ENCODE measurements at regions not wholly inside any gene's neighbourhood (a gene's known extent, or its start where the extent isn't known, plus 50 kb on each side); places are given as distances from the start of the nearest gene placed in this dataset.

- Mint-ChIP-seq H3K4me1 (no peaks in the 10 kb centered on the region), H3K9me3 (ENCODE audit: insufficient read depth) (no peaks in the 10 kb centered on the region), H3K4me3 (no peak overlapping the region), H3K27ac (no peak overlapping the region), H3K27me3 (peaks cover 31% of the 10 kb centered on the region)
- ChIA-PET CTCF (no interaction called here), POLR2A (no interaction called here)
- DNase-seq = no peak
- intact Hi-C loops (cut with micrococcal nuclease) = no loop called here
- no peak overlapping the region for H3K4me2 ChIP-seq (replicated peaks; ENCODE audit: low read depth, low read length, poor library complexity, severe bottlenecking)
- H3K4me1 ChIP-seq (ENCODE audit: control insufficient read depth in 2 of 2, insufficient read depth in 2 of 2, low read length in 2 of 2) = no peaks in the 10 kb centered on the region
- no peak overlapping the region for H2AFZ ChIP-seq (ENCODE audit: insufficient read depth, low read depth, low read length, poor library complexity, severe bottlenecking)
- 95% methylated on average over 8 of the region's 8 CpGs for WGBS (ENCODE audit: insufficient coverage)
- H3K9ac ChIP-seq (ENCODE audit: low read length) = no peak overlapping the region
- H3K27ac ChIP-seq (ENCODE audit: low read length in 2 of 2) = no peak overlapping the region
- H3K9me3 ChIP-seq (ENCODE audit: control extremely low read depth in 1 of 3, control insufficient read depth in 2 of 3, insufficient read depth in 1 of 3, low read length in 2 of 3) = peaks cover 0 to 5% (median 0%) of the 10 kb centered on the region in 3 donors
- peaks cover 0 to 2% (median 0%) of the 10 kb centered on the region in 4 experiments for H3K27me3 ChIP-seq (replicated peaks in 1 of 4; ENCODE audit: control extremely low read depth in 1 of 4, control insufficient read depth in 3 of 4, insufficient read depth in 4 of 4, low read length in 3 of 4)
- H3K4me3 ChIP-seq (ENCODE audit: control extremely low read depth in 1 of 5, extremely low read depth in 1 of 5, insufficient read depth in 1 of 5, low read depth in 2 of 5, low read length in 4 of 5) = no peak overlapping the region
- no peak for TF ChIP-seq EZH2 (IDR thresholded peaks at IDR 0.05; ENCODE audit: borderline replicate concordance, insufficient read depth, low read depth, low read length, poor library complexity, severe bottlenecking)
- TF ChIP-seq CTCF (IDR thresholded peaks at IDR 0.05) = no peak
- no peaks in the 10 kb centered on the region for H3K36me3 ChIP-seq (replicated peaks in 1 of 2; ENCODE audit: control extremely low read depth in 1 of 2, control insufficient read depth in 1 of 2, extremely low read depth in 1 of 2, insufficient read depth in 2 of 2, low read length in 1 of 2)
- no peaks in the 10 kb centered on the region for H3K79me2 ChIP-seq (ENCODE audit: control insufficient read depth, insufficient read depth, low read length)
- ATAC-seq (ENCODE audit: low read depth) = no peak
- no peaks in the 10 kb centered on the region for H4K20me1 ChIP-seq (ENCODE audit: control insufficient read depth, insufficient read depth, low read length, poor library complexity, severe bottlenecking)
Measured at GRCh38 chr10:47077941-47078340, 166.7 kb downstream of the PTPN20 start.

GRCh38 chr10:47078393-47079203 is 167.4 kb downstream of the PTPN20 start:
- ATAC-seq (ENCODE audit: low read depth) (no peak), DNase-seq (no peak)
- Histone ChIP-seq H4K20me1 (ENCODE audit: control insufficient read depth, insufficient read depth, low read length, poor library complexity, severe bottlenecking) (no peaks in the 10 kb centered on the region), H3K79me2 (ENCODE audit: control insufficient read depth, insufficient read depth, low read length) (no peaks in the 10 kb centered on the region), H3K36me3 (replicated peaks in 1 of 2; ENCODE audit: control extremely low read depth in 1 of 2, control insufficient read depth in 1 of 2, extremely low read depth in 1 of 2, insufficient read depth in 2 of 2, low read length in 1 of 2) (no peaks in the 10 kb centered on the region), H3K4me2 (replicated peaks; ENCODE audit: low read depth, low read length, poor library complexity, severe bottlenecking) (no peak overlapping the region), H3K9ac (ENCODE audit: low read length) (no peak overlapping the region), H3K4me3 (ENCODE audit: control extremely low read depth in 1 of 5, extremely low read depth in 1 of 5, insufficient read depth in 1 of 5, low read depth in 2 of 5, low read length in 4 of 5) (no peak overlapping the region), H3K9me3 (ENCODE audit: control extremely low read depth in 1 of 3, control insufficient read depth in 2 of 3, insufficient read depth in 1 of 3, low read length in 2 of 3) (peaks cover 0 to 5% (median 0%) of the 10 kb centered on the region in 3 donors), H3K4me1 (ENCODE audit: control insufficient read depth in 2 of 2, insufficient read depth in 2 of 2, low read length in 2 of 2) (no peaks in the 10 kb centered on the region), H2AFZ (ENCODE audit: insufficient read depth, low read depth, low read length, poor library complexity, severe bottlenecking) (no peak overlapping the region), H3K27ac (ENCODE audit: low read length in 2 of 2) (no peak overlapping the region), H3K27me3 (replicated peaks in 1 of 4; ENCODE audit: control extremely low read depth in 1 of 4, control insufficient read depth in 3 of 4, insufficient read depth in 4 of 4, low read length in 3 of 4) (peaks cover 0 to 2% (median 0%) of the 10 kb centered on the region in 4 experiments)
- H3K4me1 Mint-ChIP-seq = no peaks in the 10 kb centered on the region
- H3K4me3 Mint-ChIP-seq = no peak overlapping the region
- WGBS (ENCODE audit: insufficient coverage) = 91% methylated on average over 5 of the region's 8 CpGs
- intact Hi-C loops (cut with micrococcal nuclease) = no loop called here
- no peak overlapping the region for H3K27ac Mint-ChIP-seq
- H3K9me3 Mint-ChIP-seq (ENCODE audit: insufficient read depth) = no peaks in the 10 kb centered on the region
- ChIA-PET CTCF (no interaction called here), POLR2A (no interaction called here)
- TF ChIP-seq EZH2 (IDR thresholded peaks at IDR 0.05; ENCODE audit: borderline replicate concordance, insufficient read depth, low read depth, low read length, poor library complexity, severe bottlenecking) (no peak), CTCF (IDR thresholded peaks at IDR 0.05) (no peak)
- H3K27me3 Mint-ChIP-seq = peaks cover 31% of the 10 kb centered on the region
